Brain microvascular endothelial cell (primary cell): ENCODE measurements at regions not wholly inside any gene's neighbourhood (a gene's known extent, or its start where the extent isn't known, plus 50 kb on each side); places are given as distances from the start of the nearest gene placed in this dataset.
"Not testable (repeated sequence)": the region's sequence is repeated elsewhere in the genome, so short reads cannot be mapped to it uniquely, and the experiment has no call there.

Source experiments
- DNase-seq: peaks from one replicate; pipeline ENCODE4 v3.0.0-alpha.2; 2020
- H3K27ac ChIP-seq: fragments of 250-450 bp; sonication (Bioruptor Pico); 2 replicates; pipeline ENCODE4 v1.5.1; 2020; ENCODE audit warnings: mild to moderate bottlenecking, moderate library complexity
- H3K27me3 ChIP-seq: fragments of 250-450 bp; sonication (Bioruptor Pico); replicated peaks from 2 replicates; pipeline ENCODE4 v1.5.1; 2020; ENCODE audit warnings: mild to moderate bottlenecking
- H3K36me3 ChIP-seq: fragments of 250-450 bp; sonication (Bioruptor Pico); replicated peaks from 2 replicates; pipeline ENCODE4 v1.5.1; 2020; ENCODE audit warnings: mild to moderate bottlenecking
- H3K4me3 ChIP-seq: 2 replicates; pipeline ENCODE4 v1.5.1; 2011; ENCODE audit warnings: low read depth, mild to moderate bottlenecking, control low read depth, low read length, moderate library complexity
- CTCF ChIP-seq: IDR thresholded peaks from 2 replicates; pipeline ENCODE4 v1.5.1; 2011; ENCODE audit warnings: low read depth, mild to moderate bottlenecking, moderate library complexity, low read length, control low read depth, inconsistent platforms; ENCODE audit errors: missing control alignments
- in situ Hi-C: cut with HindIII; loops from 2 replicates; pipeline ENCODE4 v1.10.0; 2017; ENCODE audit warnings: low sequenced_read_pairs, low pct_ligation_motif_present

GRCh38 chr17:71869841-71870545 lies 250.8 kb upstream of the SOX9 start:
- no peak for TF ChIP-seq CTCF
- DNase-seq: no peak
- Histone ChIP-seq H3K27ac (no peak overlapping the region), H3K36me3 (no peaks in the 10 kb centered on the region), H3K27me3 (no peaks in the 10 kb centered on the region), H3K4me3 (no peak overlapping the region)
- in situ Hi-C loops: no loop called here

- no peak for TF ChIP-seq CTCF
- Histone ChIP-seq H3K4me3 (no peak overlapping the region), H3K27me3 (no peaks in the 10 kb centered on the region), H3K36me3 (no peaks in the 10 kb centered on the region), H3K27ac (no peak overlapping the region)
- in situ Hi-C loops: no loop called here
- no peak for DNase-seq
Observed at GRCh38 chr17:71870546-71870862, 250.3 kb upstream of the SOX9 start.

GRCh38 chr17:71872843-71873485 lies 247.9 kb upstream of the SOX9 start:
- TF ChIP-seq CTCF: no peak
- in situ Hi-C loops: no loop called here

GRCh38 chr17:71874773-71875172 lies 246.0 kb upstream of the SOX9 start:
- H3K27ac ChIP-seq, in situ Hi-C loops, DNase-seq, H3K4me3 ChIP-seq, H3K36me3 ChIP-seq, H3K27me3 ChIP-seq: not testable (repeated sequence)

More at GRCh38 chr17:71872843-71873485, 247.9 kb upstream of the SOX9 start:
- H3K36me3 ChIP-seq: no peaks in the 10 kb centered on the region
- no peak for DNase-seq
- H3K4me3 ChIP-seq: no peak overlapping the region
- no peaks in the 10 kb centered on the region for H3K27me3 ChIP-seq
- no peak overlapping the region for H3K27ac ChIP-seq

GRCh38 chr17:71878271-71878670 lies 242.5 kb upstream of the SOX9 start:
- DNase-seq: no peak
- Histone ChIP-seq H3K4me3 (no peak overlapping the region), H3K27ac (no peak overlapping the region), H3K36me3 (no peaks in the 10 kb centered on the region), H3K27me3 (no peaks in the 10 kb centered on the region)
- no peak for TF ChIP-seq CTCF
- in situ Hi-C loops: no loop called here

GRCh38 chr17:71878998-71879397 lies 241.8 kb upstream of the SOX9 start:
- in situ Hi-C loops: no loop called here

More at GRCh38 chr17:71878998-71879397, 241.8 kb upstream of the SOX9 start:
- TF ChIP-seq CTCF: no peak
- no peak for DNase-seq
- no peaks in the 10 kb centered on the region for H3K27me3 ChIP-seq
- no peak overlapping the region for H3K4me3 ChIP-seq
- H3K36me3 ChIP-seq: no peaks in the 10 kb centered on the region
- H3K27ac ChIP-seq: no peak overlapping the region
